Skeletal muscle cell (primary cell): ENCODE measurements at regions not wholly inside any gene's neighbourhood (a gene's known extent, or its start where the extent isn't known, plus 50 kb on each side); places are given as distances from the start of the nearest gene placed in this dataset.

Source experiments
- DNase-seq: peaks from one replicate; pipeline ENCODE4 v3.0.0-alpha.2; 2010; ENCODE audit warnings: low read depth
- H3K4me3 ChIP-seq: 2 replicates; pipeline ENCODE4 v1.5.1; 2011; ENCODE audit warnings: low read depth, mild to moderate bottlenecking, control low read depth, low read length, moderate library complexity

- no peak for DNase-seq
- no peak overlapping the region for H3K4me3 ChIP-seq
Observed at GRCh38 chr13:22563272-22563671, 617.5 kb upstream of the SGCG start.

- no peak for DNase-seq
- H3K4me3 ChIP-seq = no peak overlapping the region
Observed at GRCh38 chr13:22569811-22570210, 611.0 kb upstream of the SGCG start.

GRCh38 chr13:22589880-22590279 lies 590.9 kb upstream of the SGCG start:
- DNase-seq = no peak
- no peak overlapping the region for H3K4me3 ChIP-seq

GRCh38 chr13:22592515-22592914 lies 588.3 kb upstream of the SGCG start:
- no peak for DNase-seq
- no peak overlapping the region for H3K4me3 ChIP-seq

DNA sequence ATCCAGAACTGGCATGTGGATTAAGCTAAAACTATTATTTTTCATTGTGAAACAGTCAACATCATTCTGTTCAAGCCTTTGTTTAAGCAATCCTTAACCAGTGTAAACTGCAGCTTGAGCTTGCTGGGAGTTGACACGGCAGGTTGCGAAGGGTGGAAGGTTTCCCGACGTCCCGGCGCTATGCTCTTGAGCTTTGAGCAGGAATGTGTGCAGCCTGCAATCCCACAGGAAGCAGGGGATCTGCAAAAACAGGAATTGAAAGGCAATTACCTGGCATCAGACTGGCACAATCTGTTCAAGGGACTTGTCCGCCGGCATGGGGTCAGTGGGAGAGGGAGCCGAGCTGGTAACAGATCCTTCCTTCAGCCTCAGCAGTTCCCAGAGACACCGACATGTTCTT lies 586.7 kb upstream of the SGCG start:
- no peak overlapping the region for H3K4me3 ChIP-seq
- DNase-seq = no peak

DNA sequence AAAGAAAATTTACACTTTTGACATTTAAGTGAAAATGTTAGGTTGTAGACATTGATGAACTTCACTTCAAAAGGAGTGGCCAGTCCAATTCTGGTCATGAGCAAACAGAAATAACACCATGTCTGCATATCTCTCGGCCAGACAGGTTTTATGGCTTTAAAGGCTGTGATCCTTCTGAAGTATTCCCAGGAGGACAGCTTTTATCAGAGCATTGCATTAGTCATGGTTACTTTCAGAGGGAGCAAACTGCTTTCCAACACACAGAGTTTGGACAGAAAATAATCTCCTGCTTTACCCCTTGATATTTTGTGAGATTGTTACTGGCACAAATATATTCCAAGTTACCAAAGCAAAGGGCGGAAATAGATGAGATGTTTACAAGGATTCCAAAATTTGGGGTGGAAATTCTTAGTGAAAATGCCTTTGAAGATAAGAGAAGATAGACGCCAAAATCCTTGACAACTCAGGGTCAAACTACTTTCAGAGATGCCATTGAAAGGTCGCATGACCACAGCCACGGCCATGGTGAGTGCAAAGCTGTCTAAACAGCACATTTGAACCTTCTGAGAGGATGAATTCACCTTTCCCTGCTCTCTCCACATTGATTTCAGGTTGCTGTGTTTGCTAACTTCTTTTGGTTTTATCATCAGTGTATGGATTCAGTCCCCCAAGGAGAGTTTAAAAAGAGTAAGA lies 584.5 kb upstream of the SGCG start:
- no peak overlapping the region for H3K4me3 ChIP-seq
- DNase-seq = no peak

- DNase-seq = no peak
- no peak overlapping the region for H3K4me3 ChIP-seq
Observed at GRCh38 chr13:22599156-22599555, 581.6 kb upstream of the SGCG start.

DNA sequence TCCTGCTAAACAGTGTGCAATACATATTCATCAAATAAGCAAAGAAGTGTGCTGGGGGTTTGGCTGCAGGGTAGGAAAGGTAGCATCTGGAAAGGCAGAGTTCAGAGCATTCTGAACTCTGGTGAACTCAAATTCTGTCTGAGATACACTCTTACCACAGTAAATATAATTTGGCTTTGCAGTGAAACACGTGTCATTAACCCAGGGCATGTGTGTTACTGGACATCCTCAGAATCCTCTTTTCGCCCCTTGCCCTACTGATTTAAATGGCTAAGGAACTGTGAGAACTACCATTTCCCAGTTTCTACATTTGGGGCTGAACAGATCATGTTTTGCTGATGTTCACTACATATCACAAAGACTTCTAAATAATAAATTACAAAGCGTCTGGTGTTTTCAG lies 562.8 kb upstream of the SGCG start:
- no peak for DNase-seq
- no peak overlapping the region for H3K4me3 ChIP-seq

DNA sequence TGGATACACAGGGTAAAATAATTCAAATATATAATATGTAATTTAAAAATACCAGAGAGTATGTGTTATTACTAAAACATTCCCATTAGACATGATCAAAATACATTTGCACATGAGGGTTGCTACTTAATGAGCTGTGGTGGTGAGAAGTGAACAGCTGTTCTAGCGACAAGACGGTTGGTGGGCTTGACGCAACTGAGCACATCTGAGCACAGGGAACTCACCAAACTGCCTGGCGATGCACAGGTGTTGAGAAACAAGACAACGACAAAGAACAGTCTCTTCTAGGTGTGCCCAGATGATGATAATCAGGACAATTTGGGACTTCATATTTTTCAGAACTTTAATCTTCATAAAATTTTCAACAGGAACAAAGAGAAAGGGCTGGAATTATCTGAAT lies 555.1 kb upstream of the SGCG start:
- DNase-seq = no peak
- no peak overlapping the region for H3K4me3 ChIP-seq

DNA sequence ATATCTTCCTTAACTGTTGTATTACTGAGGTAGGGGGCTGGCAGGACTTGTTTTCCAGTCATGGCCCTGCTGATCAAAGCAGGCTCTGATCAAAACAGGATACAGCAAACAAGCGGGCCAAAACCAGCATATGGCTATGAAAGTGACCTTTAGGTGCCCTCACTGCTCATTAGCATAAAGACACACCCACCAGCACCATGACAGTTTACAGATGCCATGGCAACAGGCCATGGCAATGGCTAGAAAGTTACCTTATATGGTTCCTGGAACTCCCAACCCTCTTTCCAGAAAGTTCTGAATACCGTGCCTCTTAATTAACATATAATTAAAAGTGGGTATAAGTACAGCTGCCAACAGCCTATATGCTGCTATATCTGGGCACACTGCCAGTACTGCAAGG lies 551.4 kb upstream of the SGCG start:
- no peak for DNase-seq
- H3K4me3 ChIP-seq = no peak overlapping the region

DNA sequence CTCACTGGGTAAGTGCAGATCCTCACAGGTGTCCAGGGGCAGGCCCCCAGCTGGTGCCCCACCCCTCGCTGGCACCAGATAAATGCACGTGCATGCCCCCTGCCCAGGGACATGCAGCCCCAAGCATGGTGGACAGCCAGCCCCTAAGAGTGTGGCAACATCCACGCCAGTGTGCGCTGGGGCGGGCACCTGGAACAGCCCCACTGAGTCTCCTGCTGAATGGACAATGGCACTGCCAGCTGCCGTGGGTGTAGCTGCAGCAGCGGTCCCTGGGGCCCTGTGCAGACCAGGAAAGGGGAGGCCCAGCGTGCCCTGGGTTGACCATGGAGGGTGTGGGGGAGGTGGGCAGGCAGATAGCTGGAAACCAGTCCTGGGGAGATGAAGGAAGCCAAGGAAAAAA lies 538.7 kb upstream of the SGCG start:
- DNase-seq = no peak
- no peak overlapping the region for H3K4me3 ChIP-seq

- no peak overlapping the region for H3K4me3 ChIP-seq
- DNase-seq = no peak
Observed at GRCh38 chr13:22644941-22645340, 535.8 kb upstream of the SGCG start.

- H3K4me3 ChIP-seq = no peak overlapping the region
- DNase-seq = no peak
Observed at GRCh38 chr13:22647156-22647850, 533.5 kb upstream of the SGCG start.

DNA sequence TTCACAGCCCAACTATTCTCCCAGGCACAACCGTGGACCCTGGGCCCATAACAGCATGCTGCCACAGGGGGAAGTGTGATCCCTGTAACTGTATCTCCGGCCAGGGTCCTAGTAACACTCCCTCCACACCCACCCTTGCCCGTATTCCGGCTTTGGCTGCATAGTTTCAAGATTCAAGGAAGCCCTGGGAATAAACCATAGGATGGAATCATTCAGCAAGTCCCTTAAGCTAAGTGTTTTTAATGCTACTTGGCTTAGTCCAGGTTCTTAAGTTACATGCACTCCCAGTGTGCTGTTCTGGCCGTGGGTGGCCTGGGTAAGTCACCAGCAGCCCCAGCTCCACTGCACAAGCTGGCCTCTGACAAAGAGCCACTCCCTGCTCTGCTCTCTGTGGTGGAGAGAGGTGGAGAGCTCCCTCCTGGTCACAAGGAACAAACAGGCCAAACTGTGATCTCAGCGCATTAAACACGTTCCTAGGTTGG lies 532.4 kb upstream of the SGCG start:
- H3K4me3 ChIP-seq = no peak overlapping the region
- no peak for DNase-seq

DNA sequence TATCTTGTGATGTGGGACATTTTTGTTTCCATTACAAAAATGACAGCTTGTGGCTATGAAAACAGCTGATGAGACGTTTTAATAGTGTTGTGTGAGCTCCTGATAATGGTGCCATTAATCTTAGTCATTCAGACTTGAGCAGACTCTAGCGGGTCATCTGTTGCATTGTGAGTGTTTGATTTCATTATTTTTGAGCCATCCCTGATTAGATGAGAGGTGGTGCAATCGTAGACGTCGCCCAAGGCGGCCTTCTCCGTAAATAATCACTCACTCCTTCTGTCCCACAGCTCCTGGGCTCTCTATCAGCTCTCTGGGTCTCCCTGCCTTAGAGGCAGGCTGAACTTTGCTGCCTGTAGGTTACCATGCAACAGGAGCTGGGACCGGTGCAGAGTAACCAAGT lies 528.0 kb upstream of the SGCG start:
- H3K4me3 ChIP-seq = no peak overlapping the region
- DNase-seq = no peak

DNA sequence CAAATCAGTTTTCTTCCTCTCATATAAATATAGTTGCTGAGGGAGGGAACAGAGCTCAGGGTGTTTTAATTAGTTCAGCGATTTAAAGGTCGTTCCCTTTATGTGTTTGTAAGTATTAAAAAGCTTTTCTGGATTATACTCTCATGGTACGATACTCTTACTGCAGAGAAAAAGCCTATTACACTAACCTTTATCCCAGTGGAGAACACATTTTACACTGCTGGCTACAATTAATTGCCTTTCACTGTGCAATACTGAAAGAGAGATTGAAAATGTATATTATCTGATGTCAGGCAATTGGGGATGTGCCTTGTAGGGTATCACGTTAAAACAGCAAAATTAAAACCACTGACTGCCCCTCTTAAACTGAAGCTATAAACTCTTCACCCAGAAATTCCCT lies 526.9 kb upstream of the SGCG start:
- DNase-seq = no peak
- no peak overlapping the region for H3K4me3 ChIP-seq

DNA sequence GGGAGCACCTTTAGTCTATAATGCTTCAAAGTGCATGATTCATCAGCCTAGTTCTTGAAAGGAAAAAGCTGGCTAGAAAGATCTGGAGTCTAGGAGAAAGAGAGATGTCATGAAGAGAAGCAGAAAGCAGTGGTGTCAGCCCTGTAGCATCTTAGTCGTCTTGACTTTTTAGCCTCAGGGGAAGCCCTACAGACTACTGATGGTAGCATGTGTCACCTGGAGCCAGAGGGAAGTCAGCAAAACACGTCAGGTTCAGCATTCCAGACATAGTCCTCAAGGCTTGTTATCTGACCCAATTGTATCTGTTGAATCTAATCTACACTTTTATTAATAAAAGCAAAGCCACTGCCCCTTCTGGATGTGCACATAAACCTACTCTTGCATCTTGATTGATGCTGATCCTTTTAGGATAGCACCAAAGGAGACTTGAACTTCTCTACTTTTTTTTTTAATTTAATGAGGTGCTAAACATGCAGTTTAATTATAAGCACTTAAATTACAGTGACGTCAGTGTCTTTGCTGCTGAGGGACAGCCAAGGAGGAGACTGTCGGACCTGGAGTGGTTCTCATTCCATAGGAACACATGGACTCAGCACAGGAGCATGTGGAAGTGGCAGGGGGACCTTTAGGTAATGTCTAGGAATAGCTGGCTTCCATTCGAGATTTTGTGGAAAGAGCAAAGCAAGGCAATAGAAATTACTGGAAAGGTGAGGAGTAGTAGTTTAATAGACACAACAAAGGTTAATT lies 525.5 kb upstream of the SGCG start:
- no peak overlapping the region for H3K4me3 ChIP-seq

GRCh38 chr13:22662771-22663170 lies 518.0 kb upstream of the SGCG start:
- no peak overlapping the region for H3K4me3 ChIP-seq
- no peak for DNase-seq

More for the DNA sequence above, 525.5 kb upstream of the SGCG start:
- no peak for DNase-seq

DNA sequence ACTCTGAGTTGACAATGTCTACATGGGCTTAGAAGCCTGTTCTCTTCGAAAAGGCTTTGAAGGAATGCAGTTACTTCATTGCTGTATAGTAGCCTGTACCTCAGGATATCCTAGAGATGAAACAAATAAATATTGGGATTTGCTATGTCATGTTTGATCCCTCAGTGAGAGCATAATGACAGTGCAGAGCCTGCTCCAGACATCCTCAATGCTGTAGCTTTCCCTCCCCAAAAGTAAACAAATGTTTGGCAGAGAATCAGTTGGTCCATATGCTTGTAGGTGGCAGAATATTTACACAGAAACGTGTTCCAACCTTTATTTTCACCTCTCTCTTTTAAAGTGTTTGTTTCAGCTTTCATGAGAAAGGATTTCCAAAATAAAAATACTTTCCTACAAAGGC lies 515.3 kb upstream of the SGCG start:
- no peak overlapping the region for H3K4me3 ChIP-seq
- no peak for DNase-seq

- peak; percentile 8 for DNase-seq
- no peak overlapping the region for H3K4me3 ChIP-seq
Observed at GRCh38 chr13:22690756-22691155, 490.0 kb upstream of the SGCG start.

- no peak overlapping the region for H3K4me3 ChIP-seq
- DNase-seq = no peak
Observed at GRCh38 chr13:22693691-22694090, 487.1 kb upstream of the SGCG start.
